Caco-2 (cell line): ENCODE measurements at regions not wholly inside any gene's neighbourhood (a gene's known extent, or its start where the extent isn't known, plus 50 kb on each side); places are given as distances from the start of the nearest gene placed in this dataset.

Experiments
- BruUV-seq: library from RNA; stranded (reverse); fragments of 400-500 nt; replicated peaks from 2 replicates; lab custom pipeline; 2021; lab: Mats Ljungman, UMichigan
- CTCF ChIA-PET: fragments of 300-600 bp; sonication (Branson Sonifier 250); formaldehyde crosslinking; loops from one replicate; lab custom pipeline; 2022; ENCODE audit warnings: antibody characterized with exemption; lab: Charles Lee
- POLR2A ChIA-PET: fragments of 300-600 bp; sonication (Branson Sonifier 250); formaldehyde crosslinking; loops from one replicate; lab custom pipeline; 2022; ENCODE audit warnings: antibody characterized with exemption; lab: Charles Lee
- DNase-seq, 2 experiments: peaks; one replicate each; pipeline versions ENCODE4 v3.0.0 to v3.0.0-alpha.2; 2020 to 2022
- H3K27me3 ChIP-seq: replicated peaks from 2 replicates; pipeline ENCODE4 v1.6.0; 2011; ENCODE audit warnings: low read length; ENCODE audit not compliant: control insufficient read depth, insufficient read depth
- H3K36me3 ChIP-seq: 2 replicates; pipeline ENCODE4 v1.5.1; 2011; ENCODE audit warnings: low read length; ENCODE audit not compliant: control insufficient read depth, insufficient read depth
- H3K4me1 ChIP-seq: fragments of 250-450 bp; sonication (Bioruptor Pico); 2 replicates; pipeline ENCODE4 v1.5.1; 2020; ENCODE audit warnings: mild to moderate bottlenecking
- H3K4me3 ChIP-seq: 2 replicates; pipeline ENCODE4 v1.5.1; 2011; ENCODE audit warnings: low read depth, mild to moderate bottlenecking, control low read depth, low read length
- H3K9me3 ChIP-seq: fragments of 250-450 bp; sonication (Bioruptor Pico); 2 replicates; pipeline ENCODE4 v1.5.1; 2020; ENCODE audit warnings: mild to moderate bottlenecking, moderate library complexity
- H3K27ac Mint-ChIP-seq: one replicate; pipeline ENCODE4 v1.8.0; 2022; ENCODE audit warnings: mixed read lengths; ENCODE audit not compliant: unreplicated experiment
- H3K27me3 Mint-ChIP-seq: one replicate; pipeline ENCODE4 v1.8.0; 2022; ENCODE audit warnings: mixed read lengths; ENCODE audit not compliant: insufficient read depth, unreplicated experiment
- H3K36me3 Mint-ChIP-seq: one replicate; pipeline ENCODE4 v1.8.0; 2022; ENCODE audit warnings: mild to moderate bottlenecking, mixed read lengths; ENCODE audit not compliant: insufficient read depth, unreplicated experiment
- H3K4me1 Mint-ChIP-seq: one replicate; pipeline ENCODE4 v1.8.0; 2022; ENCODE audit warnings: low read depth, mixed read lengths; ENCODE audit not compliant: unreplicated experiment
- H3K4me3 Mint-ChIP-seq: one replicate; pipeline ENCODE4 v1.8.0; 2022; ENCODE audit warnings: mild to moderate bottlenecking, moderate library complexity, mixed read lengths; ENCODE audit not compliant: unreplicated experiment
- H3K9me3 Mint-ChIP-seq: one replicate; pipeline ENCODE4 v1.8.0; 2022; ENCODE audit warnings: mixed read lengths; ENCODE audit not compliant: unreplicated experiment
- intact Hi-C: fragments of 100-400 bp; cut with micrococcal nuclease; formaldehyde crosslinking; loops from one replicate; pipeline ENCODE4 v1.10.0; 2022; ENCODE audit not compliant: unreplicated experiment
- TF ChIP-seq, protein P1 (sequence below), 2 experiments: fragments of 200-600 bp in 1 of 2; IDR thresholded peaks; 1 replicate in 1 of 2; 2 replicates in 1 of 2; pipeline versions ENCODE4 v1.5.1 to v1.8.0; 2011 to 2022; ENCODE audit warnings: antibody characterized with exemption in 1 of 2, control low read depth in 1 of 2, inconsistent platforms in 1 of 2, low read depth in 1 of 2, low read length in 1 of 2, mild to moderate bottlenecking in 1 of 2, moderate library complexity in 1 of 2; ENCODE audit not compliant: insufficient read depth in 1 of 2, severe bottlenecking in 1 of 2, unreplicated experiment in 1 of 2

DNA sequence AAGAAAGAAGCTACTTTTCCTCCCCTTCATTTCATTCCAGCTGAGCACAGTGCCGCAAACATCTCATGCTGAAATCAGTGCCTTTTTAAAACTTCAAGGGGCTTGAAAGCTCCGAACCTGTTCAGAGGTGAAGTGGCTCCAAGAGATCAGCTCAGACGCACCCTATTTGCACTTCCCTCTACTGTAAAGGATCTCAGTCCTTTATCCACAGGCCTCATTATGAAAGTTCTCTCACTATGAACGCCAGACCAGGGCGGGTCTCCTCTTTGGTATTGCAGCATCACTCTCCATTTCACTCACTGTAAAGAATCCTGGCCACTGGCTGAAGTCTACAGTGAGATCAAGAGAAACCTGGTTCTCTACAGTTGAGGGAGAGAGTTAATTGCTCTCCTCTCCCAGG lies 232.7 kb upstream of the POU3F2 start:
- Mint-ChIP-seq H3K4me1 (no peaks in the 10 kb centered on the region), H3K27ac (no peak overlapping the region), H3K36me3 (no peaks in the 10 kb centered on the region), H3K4me3 (no peak overlapping the region), H3K27me3 (peaks cover 6% of the 10 kb centered on the region), H3K9me3 (no peaks in the 10 kb centered on the region)
- TF ChIP-seq, protein P1, sequence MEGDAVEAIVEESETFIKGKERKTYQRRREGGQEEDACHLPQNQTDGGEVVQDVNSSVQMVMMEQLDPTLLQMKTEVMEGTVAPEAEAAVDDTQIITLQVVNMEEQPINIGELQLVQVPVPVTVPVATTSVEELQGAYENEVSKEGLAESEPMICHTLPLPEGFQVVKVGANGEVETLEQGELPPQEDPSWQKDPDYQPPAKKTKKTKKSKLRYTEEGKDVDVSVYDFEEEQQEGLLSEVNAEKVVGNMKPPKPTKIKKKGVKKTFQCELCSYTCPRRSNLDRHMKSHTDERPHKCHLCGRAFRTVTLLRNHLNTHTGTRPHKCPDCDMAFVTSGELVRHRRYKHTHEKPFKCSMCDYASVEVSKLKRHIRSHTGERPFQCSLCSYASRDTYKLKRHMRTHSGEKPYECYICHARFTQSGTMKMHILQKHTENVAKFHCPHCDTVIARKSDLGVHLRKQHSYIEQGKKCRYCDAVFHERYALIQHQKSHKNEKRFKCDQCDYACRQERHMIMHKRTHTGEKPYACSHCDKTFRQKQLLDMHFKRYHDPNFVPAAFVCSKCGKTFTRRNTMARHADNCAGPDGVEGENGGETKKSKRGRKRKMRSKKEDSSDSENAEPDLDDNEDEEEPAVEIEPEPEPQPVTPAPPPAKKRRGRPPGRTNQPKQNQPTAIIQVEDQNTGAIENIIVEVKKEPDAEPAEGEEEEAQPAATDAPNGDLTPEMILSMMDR (IDR thresholded peaks at IDR 0.05; ENCODE audit: insufficient read depth in 1 of 2, low read depth in 1 of 2, low read length in 1 of 2, severe bottlenecking in 1 of 2, unreplicated experiment in 1 of 2): no peak
- ChIA-PET POLR2A (no interaction called here), CTCF (no interaction called here)
- H3K9me3 ChIP-seq: no peaks in the 10 kb centered on the region
- no peak for DNase-seq
- no peaks in the 10 kb centered on the region for H3K4me1 ChIP-seq
- H3K27me3 ChIP-seq: no peaks in the 10 kb centered on the region
- no peaks in the 10 kb centered on the region for H3K36me3 ChIP-seq
- no TSS peak for BruUV-seq
- intact Hi-C loops: no loop called here
- H3K4me3 ChIP-seq: no peak overlapping the region

DNA sequence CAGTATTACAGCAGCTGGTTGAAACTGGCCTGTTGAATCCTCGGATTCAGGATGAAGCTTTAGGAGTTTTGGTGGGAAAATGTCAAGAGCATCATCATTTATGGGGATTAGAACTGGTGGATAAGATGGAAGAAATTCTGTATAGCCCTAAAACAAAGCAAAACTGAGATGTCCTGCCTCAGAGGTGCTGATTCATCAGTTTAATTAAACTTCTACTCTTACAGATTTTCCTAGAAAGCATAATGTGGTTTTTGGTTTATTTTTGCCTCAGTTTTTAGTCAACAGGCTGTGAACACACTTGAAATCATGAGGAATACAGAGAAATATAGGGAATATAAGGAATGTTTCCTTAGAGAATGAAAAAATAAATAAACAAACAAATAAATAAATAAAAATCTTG lies 228.7 kb upstream of the POU3F2 start:
- Histone ChIP-seq H3K27me3 (no peaks in the 10 kb centered on the region), H3K4me3 (no peak overlapping the region), H3K9me3 (no peaks in the 10 kb centered on the region), H3K36me3 (no peaks in the 10 kb centered on the region), H3K4me1 (no peaks in the 10 kb centered on the region)
- ChIA-PET POLR2A (no interaction called here), CTCF (no interaction called here)
- DNase-seq: no peak
- Mint-ChIP-seq H3K9me3 (no peaks in the 10 kb centered on the region), H3K4me3 (no peak overlapping the region), H3K27ac (no peak overlapping the region), H3K4me1 (no peaks in the 10 kb centered on the region), H3K36me3 (no peaks in the 10 kb centered on the region), H3K27me3 (peaks cover 6% of the 10 kb centered on the region)
- intact Hi-C loops: no loop called here
- BruUV-seq: no TSS peak
- TF ChIP-seq, protein P1 (IDR thresholded peaks at IDR 0.05; ENCODE audit: insufficient read depth in 1 of 2, low read depth in 1 of 2, low read length in 1 of 2, severe bottlenecking in 1 of 2, unreplicated experiment in 1 of 2): no peak

DNA sequence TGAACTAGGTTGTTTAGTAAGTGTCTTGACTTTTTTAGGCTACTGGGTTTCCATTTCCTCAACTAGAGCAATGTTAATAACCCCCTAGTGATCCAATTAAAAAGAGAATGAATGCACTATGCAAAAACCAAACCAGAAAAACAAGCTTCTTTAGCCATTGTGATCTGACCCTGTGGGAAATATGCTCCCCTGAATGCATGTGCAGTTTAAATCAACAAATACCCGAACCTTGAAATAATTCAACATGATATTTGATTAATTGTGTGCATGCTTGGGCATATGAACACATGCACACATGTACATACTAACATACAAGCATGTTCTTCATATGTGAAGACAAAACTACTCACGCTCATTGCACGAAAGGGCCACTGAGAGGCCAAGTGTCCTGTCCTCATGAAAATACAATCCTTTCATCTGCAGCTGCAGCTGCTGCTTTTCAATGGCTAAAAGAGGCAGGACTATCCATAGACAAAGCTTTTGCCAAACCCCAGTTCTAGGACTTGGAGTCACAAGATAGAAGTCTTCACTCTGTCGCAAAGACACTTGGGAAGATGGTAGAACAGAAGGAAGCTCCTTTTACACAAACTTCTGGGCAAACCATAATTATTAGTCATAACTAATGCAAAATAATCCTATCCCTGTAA lies 207.1 kb upstream of the POU3F2 start:
- Mint-ChIP-seq H3K9me3 (no peaks in the 10 kb centered on the region), H3K27ac (no peak overlapping the region), H3K4me1 (no peaks in the 10 kb centered on the region), H3K36me3 (no peaks in the 10 kb centered on the region), H3K4me3 (no peak overlapping the region), H3K27me3 (peaks cover 15% of the 10 kb centered on the region)
- no TSS peak for BruUV-seq
- H3K36me3 ChIP-seq: no peaks in the 10 kb centered on the region
- no peak overlapping the region for H3K4me3 ChIP-seq
- intact Hi-C loops: no loop called here
- no peaks in the 10 kb centered on the region for H3K27me3 ChIP-seq
- no peak for DNase-seq
- POLR2A ChIA-PET: no interaction called here
- no peaks in the 10 kb centered on the region for H3K4me1 ChIP-seq
- TF ChIP-seq, protein P1 (IDR thresholded peaks at IDR 0.05; ENCODE audit: insufficient read depth in 1 of 2, low read depth in 1 of 2, low read length in 1 of 2, severe bottlenecking in 1 of 2, unreplicated experiment in 1 of 2): no peak
- CTCF ChIA-PET: interaction anchor here (0.6 kb wide), 1 partner anchor 940 kb away, joined by 3 read pairs; no protein-coding TSS in a partner anchor
- no peaks in the 10 kb centered on the region for H3K9me3 ChIP-seq
